ENCODE measurements at regions not wholly inside any gene's neighbourhood (a gene's known extent, or its start where the extent isn't known, plus 50 kb on each side); places are given as distances from the start of the nearest gene placed in this dataset.

DNA sequence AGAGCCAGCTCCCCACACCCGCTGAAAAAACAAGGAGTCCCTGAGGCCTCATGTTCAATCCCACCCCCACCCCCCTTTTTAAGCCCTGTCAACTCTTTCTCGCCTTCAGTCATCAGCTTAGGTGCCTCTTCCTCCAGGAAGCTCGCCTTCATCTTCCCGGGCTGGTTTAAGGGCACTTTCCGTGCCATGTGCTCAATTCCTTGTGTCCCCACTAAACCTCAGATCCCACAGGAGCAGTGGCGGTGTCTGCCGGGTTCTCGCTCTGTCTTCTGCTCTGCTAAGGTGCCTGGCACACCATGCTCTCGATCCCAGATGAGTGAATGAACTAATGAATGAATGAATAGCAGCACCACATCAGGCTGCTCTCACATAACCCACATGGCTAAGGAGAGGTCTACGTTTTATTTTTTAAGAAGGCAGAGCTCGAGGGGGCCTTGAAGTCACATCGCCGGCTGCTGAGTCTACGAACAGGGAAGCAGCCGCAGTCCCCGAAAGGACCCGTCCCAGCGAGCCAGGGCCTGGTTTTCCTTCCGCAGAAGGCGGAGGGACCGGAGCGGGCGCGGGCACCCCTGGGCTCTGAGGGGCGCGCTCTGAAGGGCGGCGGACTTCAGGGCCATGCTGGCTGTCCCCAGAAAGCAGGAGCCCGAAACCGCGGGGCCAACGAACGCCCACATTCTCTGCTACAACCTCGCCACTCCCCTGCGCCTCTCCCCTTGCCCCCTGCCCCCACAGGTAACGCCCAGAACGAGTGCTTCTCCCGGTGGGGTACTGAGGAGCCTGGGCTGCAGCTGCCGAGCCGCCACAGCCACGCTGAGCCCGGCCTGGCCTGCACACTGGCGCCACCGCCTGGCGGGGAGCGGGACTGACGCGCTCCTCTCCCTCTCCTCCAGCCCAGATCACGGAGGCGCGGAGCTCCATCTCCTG is 73.4 kb upstream of the KCNMA1 start:
- peak in 1 of 2 experiments; percentile 37 for DNase-seq

DNA sequence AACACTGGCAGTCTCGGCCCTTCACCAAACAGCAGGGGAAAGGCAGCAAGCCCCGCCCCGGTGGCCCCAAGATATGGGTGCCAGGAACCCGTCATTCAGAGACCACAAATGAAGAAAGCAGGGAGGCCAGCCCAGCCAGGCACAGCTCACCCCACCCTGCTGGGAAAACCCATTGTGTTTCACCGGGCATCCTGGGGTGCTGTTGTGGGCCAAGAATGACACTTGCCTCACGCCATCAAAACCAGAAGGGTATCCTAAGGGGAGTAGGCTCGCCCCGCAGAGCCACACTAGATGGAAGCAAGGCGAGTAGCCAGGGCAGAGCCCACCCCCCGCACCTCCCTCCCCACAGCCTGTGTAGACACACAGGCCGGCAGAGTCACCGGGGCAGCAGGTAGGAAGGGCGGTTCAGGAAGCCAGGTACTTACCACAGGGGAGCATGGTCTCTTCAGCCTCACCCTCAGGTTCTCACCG is 72.5 kb upstream of the KCNMA1 start:
- DNase-seq: no peak

DNA sequence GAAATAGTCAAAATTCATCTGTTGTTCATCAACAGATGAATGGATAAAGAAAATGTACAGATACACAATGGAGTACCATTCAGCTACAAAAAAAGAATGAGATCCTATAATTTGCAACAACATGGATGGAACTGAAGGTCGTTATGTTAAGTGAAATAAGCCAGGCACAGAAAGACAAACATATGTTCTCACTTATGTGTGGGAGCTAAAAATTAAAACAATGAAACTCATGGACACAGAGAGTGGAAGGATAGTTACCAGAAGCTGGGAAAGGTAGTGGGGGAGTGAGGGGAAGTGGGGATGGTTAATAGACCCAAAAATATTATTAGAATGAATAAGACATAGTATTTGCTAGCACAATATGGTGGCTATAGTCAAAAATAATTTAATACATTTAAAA is 70.0 kb upstream of the KCNMA1 start:
- DNase-seq: no peak

- DNase-seq: no peak
Measured at GRCh38 chr10:77702166-77702565, 64.6 kb upstream of the KCNMA1 start.

DNA sequence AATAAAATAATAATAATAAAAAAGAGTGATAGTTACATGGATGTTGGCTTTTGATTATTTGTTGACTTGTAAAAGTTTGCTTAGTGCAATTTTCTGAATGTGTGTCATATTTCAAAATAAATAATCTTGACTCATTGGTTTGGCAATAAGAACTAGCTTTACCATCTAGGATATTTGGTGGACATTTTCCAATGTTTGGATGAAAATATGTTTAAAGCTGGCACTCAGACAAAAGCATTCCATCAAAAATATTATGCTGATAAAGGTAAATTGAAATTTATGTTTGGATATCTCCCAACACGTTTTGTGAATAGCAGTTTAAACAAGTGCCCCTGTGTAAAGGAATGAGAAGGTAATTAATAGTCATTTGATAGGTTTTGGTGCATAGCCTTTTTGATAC is 62.5 kb upstream of the KCNMA1 start:
- no peak for DNase-seq

DNA sequence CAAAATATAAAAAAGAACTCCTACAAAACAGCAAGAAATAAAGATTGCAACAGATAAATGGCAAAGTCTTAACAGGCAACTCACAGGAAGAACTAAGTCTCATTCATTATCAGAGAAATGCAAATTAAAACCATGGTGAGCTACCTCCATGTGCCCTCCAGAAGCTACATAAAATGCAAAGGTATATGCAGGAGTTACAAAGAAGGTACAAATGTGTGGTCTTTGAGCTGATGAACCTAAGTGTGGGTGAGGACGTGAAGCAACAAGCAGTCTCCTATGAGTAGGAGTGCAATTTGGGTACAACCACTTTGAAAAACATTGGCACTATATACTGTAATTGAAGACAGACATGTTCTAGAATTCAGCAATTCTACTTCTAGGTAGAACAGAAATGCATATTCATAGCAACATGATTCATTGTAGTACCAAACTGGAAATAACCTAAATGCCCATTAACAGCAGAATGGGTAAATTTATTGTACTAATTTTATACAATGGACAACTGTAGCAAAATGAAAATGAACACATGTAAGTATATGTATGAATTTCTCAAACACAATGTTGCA is 61.6 kb upstream of the KCNMA1 start:
- no peak for DNase-seq

DNA sequence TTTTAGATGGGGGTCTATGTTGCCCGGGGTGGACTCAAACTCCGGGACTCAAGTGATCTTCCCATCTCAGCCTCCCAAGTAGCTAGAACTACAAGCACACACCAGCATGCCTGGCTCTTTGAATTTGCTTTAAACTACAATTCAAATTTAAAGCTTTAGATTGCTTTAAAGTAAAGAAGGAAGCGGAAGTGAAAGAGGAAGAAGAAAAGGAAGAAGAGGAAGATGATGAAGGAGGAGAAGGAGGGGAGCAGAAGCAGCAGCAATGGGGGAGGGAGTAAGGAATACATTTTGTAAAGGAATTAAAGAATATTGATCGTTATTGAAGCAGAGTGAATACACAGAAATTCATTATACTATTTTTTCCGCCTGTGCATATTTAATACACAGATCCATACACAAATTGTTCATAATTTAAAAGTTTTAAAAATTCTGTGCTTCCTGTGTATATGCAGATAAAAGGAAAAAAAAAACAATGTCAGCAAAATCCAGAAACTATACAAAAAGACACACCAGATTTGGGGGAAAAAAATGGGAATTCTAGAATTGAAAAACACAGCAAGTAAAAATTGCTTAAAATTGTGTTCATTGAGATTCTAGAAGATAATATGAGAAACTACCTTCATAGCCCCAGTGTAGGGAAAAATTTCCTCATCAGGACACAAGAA is 60.8 kb upstream of the KCNMA1 start:
- no peak for DNase-seq

DNA sequence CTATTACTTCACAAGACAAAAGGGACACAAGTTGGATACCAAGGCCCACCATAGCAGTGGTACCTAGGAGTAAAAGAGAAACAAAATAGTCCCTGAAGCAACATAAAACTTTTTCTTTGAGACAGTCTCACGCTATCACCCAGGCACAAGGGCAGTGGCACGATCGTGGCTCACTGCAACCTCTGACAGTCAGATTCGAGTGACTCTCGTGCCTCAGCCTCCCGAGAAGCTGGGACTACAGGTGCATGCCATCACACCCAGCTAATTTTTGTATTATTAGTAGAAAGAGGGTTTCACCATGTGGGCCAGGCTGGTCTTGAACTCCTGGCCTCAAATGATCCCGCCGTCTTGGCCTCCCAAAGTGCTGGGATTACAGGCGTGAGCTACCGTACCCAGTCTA is 59.0 kb upstream of the KCNMA1 start:
- no peak for DNase-seq

DNA sequence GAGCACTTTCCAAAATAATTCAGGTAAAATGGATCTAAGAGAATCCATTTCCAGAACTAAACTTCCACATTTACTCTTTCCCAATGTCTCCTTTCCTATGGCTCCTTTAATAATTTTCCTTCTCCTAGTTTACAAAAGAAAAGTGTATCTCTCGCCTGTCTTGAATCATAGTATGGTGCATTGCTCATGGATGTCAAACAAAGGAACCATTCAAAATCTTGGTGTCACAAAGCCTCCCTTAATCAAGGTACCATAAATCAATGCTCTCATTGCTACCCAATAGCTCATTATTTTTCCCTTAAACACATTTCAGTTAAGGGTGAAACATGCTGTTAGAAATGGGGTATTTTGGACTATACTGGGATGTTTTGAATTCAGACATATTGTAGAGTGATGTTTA is 57.6 kb upstream of the KCNMA1 start:
- no peak for DNase-seq

- DNase-seq: peak in 1 of 2 experiments; percentile 23
Measured at GRCh38 chr10:77692782-77693181, 55.2 kb upstream of the KCNMA1 start.

GRCh38 chr10:77689339-77689738 is 51.7 kb upstream of the KCNMA1 start:
- no peak for DNase-seq

- DNase-seq: no peak
Measured at GRCh38 chr10:77687621-77688020, 50.0 kb upstream of the KCNMA1 start.

Measured in NCI-H524 (cell line).